GM19463 (cell line): ENCODE measurements at regions not wholly inside any gene's neighbourhood (a gene's known extent, or its start where the extent isn't known, plus 50 kb on each side); places are given as distances from the start of the nearest gene placed in this dataset.
"Not testable (repeated sequence)": the region's sequence is repeated elsewhere in the genome, so short reads cannot be mapped to it uniquely, and the experiment has no call there.

ENCODE experiments used
- ATAC-seq: cut with Tn5 transposase; IDR thresholded peaks from one replicate; pipeline ENCODE4 v1.9.1; 2021; ENCODE audit warnings: mild to moderate bottlenecking, moderate library complexity; ENCODE audit not compliant: unreplicated experiment

GRCh38 chr10:114729103-114729659 is 71.1 kb upstream of the ABLIM1 start:
- ATAC-seq, result no peak

GRCh38 chr10:114730291-114730690 is 72.2 kb upstream of the ABLIM1 start:
- no peak for ATAC-seq

- ATAC-seq, result no peak
Measured at GRCh38 chr10:114732931-114733330, 74.9 kb upstream of the ABLIM1 start.

GRCh38 chr10:114735946-114736345 is 77.9 kb upstream of the ABLIM1 start:
- ATAC-seq, result no peak

- peak; percentile 61 for ATAC-seq
Measured at GRCh38 chr10:114743521-114744231, 77.9 kb upstream of the FHIP2A start.

GRCh38 chr10:114746531-114746930 is 75.0 kb upstream of the FHIP2A start:
- ATAC-seq, result no peak

- ATAC-seq, result no peak
Measured at GRCh38 chr10:114748241-114748640, 73.3 kb upstream of the FHIP2A start.

- ATAC-seq, result no peak
Measured at GRCh38 chr10:114749014-114749413, 72.6 kb upstream of the FHIP2A start.

GRCh38 chr10:114749510-114749909 is 72.1 kb upstream of the FHIP2A start:
- no peak for ATAC-seq

- ATAC-seq, result no peak
Measured at GRCh38 chr10:114751856-114752255, 69.7 kb upstream of the FHIP2A start.

GRCh38 chr10:114752570-114752969 is 69.0 kb upstream of the FHIP2A start:
- not testable (repeated sequence) for ATAC-seq

- no peak for ATAC-seq
Measured at GRCh38 chr10:114753126-114753525, 68.5 kb upstream of the FHIP2A start.

GRCh38 chr10:114754445-114755320 is 66.9 kb upstream of the FHIP2A start:
- no peak for ATAC-seq

- ATAC-seq, result no peak
Measured at GRCh38 chr10:114755537-114755936, 66.0 kb upstream of the FHIP2A start.

- no peak for ATAC-seq
Measured at GRCh38 chr10:114758331-114758730, 63.2 kb upstream of the FHIP2A start.

GRCh38 chr10:114761205-114762193 is 60.1 kb upstream of the FHIP2A start:
- no peak for ATAC-seq

- ATAC-seq, result no peak
Measured at GRCh38 chr10:114762811-114763210, 58.8 kb upstream of the FHIP2A start.

- no peak for ATAC-seq
Measured at GRCh38 chr10:114764656-114765055, 56.9 kb upstream of the FHIP2A start.

- no peak for ATAC-seq
Measured at GRCh38 chr10:114766470-114766869, 55.1 kb upstream of the FHIP2A start.

GRCh38 chr10:114767101-114767985 is 54.2 kb upstream of the FHIP2A start:
- ATAC-seq, result no peak
